SK-N-MC (cell line): ENCODE measurements at regions not wholly inside any gene's neighbourhood (a gene's known extent, or its start where the extent isn't known, plus 50 kb on each side); places are given as distances from the start of the nearest gene placed in this dataset.

Source experiments
- DNase-seq: peaks from one replicate; pipeline ENCODE4 v3.0.0-alpha.2; 2011; ENCODE audit warnings: low read depth, low spot score
- H3K27ac ChIP-seq: fragments of 200-600 bp; sonication (generic); 2 replicates; pipeline ENCODE4 v1.5.1; 2016; ENCODE audit warnings: mixed run types
- H3K36me3 ChIP-seq: fragments of 200-600 bp; sonication (generic); 2 replicates; pipeline ENCODE4 v1.6.1; 2017; ENCODE audit warnings: antibody characterized with exemption, low read length, mixed read lengths; ENCODE audit not compliant: insufficient read depth
- H3K4me3 ChIP-seq: fragments of 200-600 bp; sonication (generic); 2 replicates; pipeline ENCODE4 v1.5.1; 2016
- H3K9ac ChIP-seq: fragments of 200-600 bp; sonication (generic); 2 replicates; pipeline ENCODE4 v1.8.0; 2017; ENCODE audit warnings: mixed run types, mixed read lengths; ENCODE audit not compliant: insufficient read length
- H3K9me3 ChIP-seq: fragments of 200-600 bp; sonication (generic); 2 replicates; pipeline ENCODE4 v1.6.1; 2017; ENCODE audit warnings: low read depth, mild to moderate bottlenecking, antibody characterized with exemption, low read length, moderate library complexity, mixed read lengths
- EZH2 ChIP-seq: fragments of 200-600 bp; sonication (generic); IDR thresholded peaks from one replicate; pipeline ENCODE4 v1.6.1; 2017; ENCODE audit warnings: antibody characterized with exemption
- FOXP2 ChIP-seq: optimal IDR thresholded peaks from 2 replicates; pipeline ENCODE3; 2011; ENCODE audit warnings: mild to moderate bottlenecking, moderate library complexity; ENCODE audit not compliant: insufficient read depth; ENCODE audit errors: extremely low read length, control extremely low read depth
- POLR2AphosphoS5 ChIP-seq: IDR thresholded peaks from 2 replicates; pipeline ENCODE4 v1.6.1; 2012; ENCODE audit warnings: mild to moderate bottlenecking, low read depth, low read length, borderline replicate concordance

DNA sequence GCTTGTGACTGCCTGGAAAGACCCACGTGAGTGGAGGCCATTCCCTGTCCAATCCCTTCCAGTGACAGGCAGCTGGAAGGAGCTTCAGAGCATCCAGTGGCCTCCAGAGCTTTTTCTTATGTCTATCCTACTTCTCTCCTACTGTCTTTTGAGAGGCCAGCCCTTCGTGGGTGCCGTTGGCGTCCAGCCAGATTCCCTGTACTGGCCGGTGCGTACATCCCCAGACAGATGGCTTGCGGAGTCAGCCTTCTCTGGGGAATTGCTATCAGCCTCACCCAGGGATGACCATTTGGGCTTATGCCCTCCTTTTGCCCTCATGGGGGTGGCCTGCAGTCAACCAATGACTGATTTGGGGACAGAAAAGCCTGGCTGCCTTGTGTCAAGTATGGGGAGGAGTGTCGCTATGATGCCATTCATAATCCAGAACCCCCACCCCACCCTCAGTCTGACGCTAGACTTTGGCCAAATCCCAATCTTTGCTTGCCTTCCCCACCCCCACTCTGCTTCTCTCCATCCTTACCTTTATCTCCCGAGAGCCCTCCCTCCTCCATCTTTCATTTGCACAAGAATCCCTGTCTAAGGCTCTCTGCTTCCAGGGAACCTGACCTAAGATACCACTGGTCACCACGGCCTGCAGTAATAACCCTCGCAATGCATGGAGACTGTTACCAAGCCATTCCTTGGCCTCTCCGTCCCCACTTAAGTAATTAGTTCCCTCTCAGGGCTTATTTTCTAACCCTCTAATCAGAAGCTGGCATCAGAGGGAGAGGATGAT, 150.3 kb upstream of the BCOR start:
- H3K9me3 ChIP-seq = no peaks in the 10 kb centered on the region
- no peaks in the 10 kb centered on the region for H3K36me3 ChIP-seq
- no peak for DNase-seq
- H3K27ac ChIP-seq = no peak overlapping the region
- H3K9ac ChIP-seq = no peak overlapping the region
- no peak overlapping the region for H3K4me3 ChIP-seq
- TF ChIP-seq EZH2 = no peak
- TF ChIP-seq POLR2AphosphoS5 = no peak
- TF ChIP-seq FOXP2 = no peak

DNA sequence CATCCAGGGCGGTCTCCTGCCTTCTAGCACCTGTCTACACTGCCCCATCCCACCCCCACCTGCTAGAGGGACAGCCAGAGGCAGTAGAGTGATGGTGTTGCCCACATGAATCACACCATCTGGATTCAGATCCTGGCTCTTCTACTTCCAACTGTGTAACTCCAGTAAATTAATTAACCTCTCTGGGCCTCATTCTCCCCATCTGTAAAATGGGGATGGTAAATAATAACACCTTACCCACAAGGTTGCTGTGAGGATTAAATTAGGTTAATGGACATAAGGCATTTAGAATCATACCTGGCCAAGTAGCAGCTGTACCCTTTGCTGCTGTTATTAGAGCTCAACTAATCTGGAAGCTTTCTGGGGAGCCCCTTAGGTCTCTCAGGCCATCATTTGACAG, 149.6 kb upstream of the BCOR start:
- Histone ChIP-seq H3K27ac (no peak overlapping the region), H3K9ac (no peak overlapping the region)

DNA sequence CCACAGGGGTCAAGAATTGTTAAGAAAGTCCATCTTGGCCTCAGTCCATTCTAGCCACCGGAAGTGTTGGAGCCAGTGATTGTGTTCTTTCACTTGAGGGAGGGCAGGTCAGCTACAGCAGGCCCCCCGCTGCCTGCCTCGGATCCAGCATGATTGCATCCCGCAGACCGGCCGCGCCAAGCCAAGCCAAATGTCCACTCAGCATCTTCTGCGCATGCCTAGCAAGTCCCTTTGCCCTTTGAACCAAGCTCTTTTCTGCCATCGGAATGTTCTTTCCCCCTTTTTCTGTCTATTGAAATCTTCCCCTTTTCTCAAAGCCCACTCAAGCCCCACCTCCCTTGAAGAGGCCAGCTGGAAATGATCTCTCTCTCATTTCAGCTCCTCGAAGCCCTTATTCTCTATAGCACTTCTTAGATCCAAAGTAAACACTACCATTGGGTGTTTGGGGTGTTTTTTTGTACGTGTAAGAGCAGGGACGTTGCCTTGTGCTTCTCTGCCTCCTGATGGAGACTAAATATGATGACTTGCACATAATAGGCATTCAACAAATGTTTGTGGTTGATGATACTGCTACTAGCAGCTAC, 147.8 kb upstream of the BCOR start:
- no peak for DNase-seq
- Histone ChIP-seq H3K36me3 (no peaks in the 10 kb centered on the region), H3K4me3 (no peak overlapping the region), H3K9me3 (no peaks in the 10 kb centered on the region), H3K27ac (no peak overlapping the region), H3K9ac (no peak overlapping the region)
- TF ChIP-seq EZH2 (no peak), FOXP2 (no peak), POLR2AphosphoS5 (no peak)

More for the DNA sequence above, 149.6 kb upstream of the BCOR start:
- TF ChIP-seq FOXP2 = no peak
- TF ChIP-seq POLR2AphosphoS5 = no peak
- no peak for TF ChIP-seq EZH2
- DNase-seq = no peak
- Histone ChIP-seq H3K36me3 (no peaks in the 10 kb centered on the region), H3K9me3 (no peaks in the 10 kb centered on the region), H3K4me3 (no peak overlapping the region)

DNA sequence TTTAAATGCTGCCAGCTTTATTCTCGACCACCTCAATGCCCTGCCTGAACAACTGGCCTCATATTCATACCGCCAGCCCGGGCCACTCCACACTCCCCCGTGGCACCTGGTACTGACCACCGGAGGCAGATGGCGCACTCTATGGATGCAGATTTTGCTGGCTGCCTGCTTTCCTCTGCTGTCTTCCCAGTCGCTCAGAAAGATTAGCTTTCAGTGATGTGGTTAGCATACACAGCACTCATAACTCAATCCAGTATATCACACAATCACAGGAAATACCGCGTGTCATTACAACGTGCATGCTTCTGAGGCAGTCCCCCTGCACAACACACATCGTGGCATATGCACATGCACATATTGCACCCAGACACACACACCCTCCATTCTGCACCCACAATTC, 147.2 kb upstream of the BCOR start:
- no peak for DNase-seq
- H3K4me3 ChIP-seq = no peak overlapping the region

DNA sequence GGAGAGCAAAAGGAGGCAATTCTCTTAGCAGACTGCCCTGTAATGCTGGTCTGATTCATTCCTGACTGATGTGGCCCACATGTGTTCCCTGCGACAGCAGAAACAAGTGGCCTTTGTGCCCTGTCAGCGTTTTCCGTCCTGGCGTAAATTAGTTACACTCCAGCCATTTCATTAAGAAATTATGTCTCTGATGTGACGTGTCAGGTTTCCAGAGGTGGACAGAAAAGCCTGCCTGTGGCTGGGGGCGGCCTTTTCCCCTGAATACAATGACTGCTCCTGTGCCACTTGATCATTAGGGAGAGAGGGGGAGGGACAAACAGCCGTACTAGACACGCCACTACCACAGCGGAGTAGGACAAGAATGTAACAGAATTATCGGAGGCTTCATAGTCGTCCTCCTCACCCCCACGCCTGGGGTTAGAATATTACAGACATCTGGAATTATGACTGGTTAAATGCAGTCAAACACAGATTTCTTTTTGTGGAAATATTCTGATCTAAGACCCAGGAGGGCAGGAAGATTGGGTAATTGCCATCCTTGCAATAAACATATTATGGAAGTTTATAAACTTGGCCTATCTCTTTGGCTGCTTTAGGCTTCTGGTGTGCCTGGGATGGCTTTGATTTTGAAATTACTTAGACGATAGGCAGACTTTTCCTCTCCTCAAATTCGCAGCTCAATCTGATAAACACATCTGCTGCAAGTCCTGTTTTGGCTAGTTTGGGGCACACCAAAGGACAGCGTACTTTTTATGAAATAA, 146.2 kb upstream of the BCOR start:
- H3K9ac ChIP-seq = no peak overlapping the region
- H3K4me3 ChIP-seq = peak overlapping the region; percentile 40; the same call in 1 of the 2 replicates
- peak overlapping the region; percentile 67 for H3K27ac ChIP-seq
- TF ChIP-seq FOXP2 (no peak), EZH2 (no peak), POLR2AphosphoS5 (no peak)
- H3K9me3 ChIP-seq = no peaks in the 10 kb centered on the region
- DNase-seq = no peak
- H3K36me3 ChIP-seq = no peaks in the 10 kb centered on the region

More for the DNA sequence above, 147.2 kb upstream of the BCOR start:
- Histone ChIP-seq H3K36me3 (no peaks in the 10 kb centered on the region), H3K9me3 (no peaks in the 10 kb centered on the region), H3K27ac (no peak overlapping the region), H3K9ac (no peak overlapping the region)
- TF ChIP-seq EZH2 (no peak), POLR2AphosphoS5 (no peak), FOXP2 (no peak)

DNA sequence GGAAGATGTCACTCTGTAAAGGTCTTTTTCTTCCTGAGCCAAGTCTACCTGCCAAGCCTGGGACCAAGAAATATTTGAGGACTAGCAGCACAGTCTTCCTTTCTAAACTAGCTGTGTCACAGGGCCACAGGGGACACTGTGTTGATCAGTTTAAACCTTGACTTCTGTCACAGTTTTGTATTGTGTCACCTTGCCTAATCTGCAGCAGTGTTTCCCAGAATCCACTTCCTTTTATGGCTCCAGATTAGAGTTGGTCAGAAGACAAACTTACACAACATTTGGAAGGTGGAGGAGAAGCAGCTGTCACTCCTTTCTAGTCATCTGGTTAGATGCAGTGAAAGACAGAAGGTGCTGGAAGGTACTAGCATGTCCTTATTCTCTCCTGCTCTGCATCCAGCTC, 143.1 kb upstream of the BCOR start:
- no peak for TF ChIP-seq POLR2AphosphoS5
- no peak for TF ChIP-seq FOXP2
- no peak for TF ChIP-seq EZH2
- Histone ChIP-seq H3K36me3 (no peaks in the 10 kb centered on the region), H3K27ac (no peak overlapping the region), H3K9ac (no peak overlapping the region), H3K9me3 (no peaks in the 10 kb centered on the region), H3K4me3 (no peak overlapping the region)
- no peak for DNase-seq

DNA sequence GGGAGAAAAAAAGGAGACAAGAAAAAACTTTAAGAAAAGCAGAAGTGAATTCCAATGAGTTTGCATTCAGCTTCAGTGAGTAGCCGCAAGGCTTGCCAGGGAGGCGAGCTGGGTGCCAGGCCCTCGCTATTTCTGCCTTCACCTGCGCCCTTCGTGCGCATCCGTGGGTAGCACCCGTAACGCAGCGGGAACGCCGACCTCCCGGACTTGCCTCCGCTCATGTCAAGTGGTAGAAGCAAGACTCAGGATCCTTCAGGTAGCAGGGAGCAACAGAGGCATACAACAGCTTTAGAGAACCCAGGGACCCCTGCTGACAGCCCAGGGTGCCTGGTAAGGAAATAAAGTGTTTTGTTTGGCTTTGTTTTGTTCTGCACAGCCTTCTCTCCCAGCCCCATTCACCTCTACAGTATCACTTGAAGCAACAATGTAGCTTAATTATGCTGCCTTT, 140.0 kb upstream of the BCOR start:
- no peak overlapping the region for H3K9ac ChIP-seq
- no peaks in the 10 kb centered on the region for H3K9me3 ChIP-seq
- no peak for DNase-seq
- H3K36me3 ChIP-seq = no peaks in the 10 kb centered on the region
- H3K4me3 ChIP-seq = no peak overlapping the region
- no peak overlapping the region for H3K27ac ChIP-seq
- TF ChIP-seq POLR2AphosphoS5 = no peak
- no peak for TF ChIP-seq FOXP2
- no peak for TF ChIP-seq EZH2

DNA sequence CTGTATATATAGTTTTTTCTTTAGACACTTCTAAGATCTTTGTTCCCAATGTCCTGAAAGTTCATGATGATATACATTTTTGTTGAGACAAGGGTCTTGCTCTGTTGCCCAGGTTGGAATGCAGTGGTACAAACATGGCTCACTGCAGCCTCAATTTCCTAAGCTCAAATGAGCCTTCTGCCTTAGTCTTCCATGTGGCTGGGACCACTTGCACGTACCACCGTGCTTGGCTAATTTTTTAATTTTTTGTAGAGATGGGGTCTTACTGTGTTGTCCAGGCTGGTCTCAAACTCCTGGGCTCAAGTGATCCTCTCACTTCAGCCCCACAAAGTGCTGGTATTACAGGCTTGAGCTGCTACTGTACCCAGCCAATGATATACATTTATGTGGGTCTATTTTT, 132.9 kb upstream of the BCOR start:
- TF ChIP-seq POLR2AphosphoS5 (no peak), EZH2 (no peak), FOXP2 (no peak)

More for the DNA sequence above, 132.9 kb upstream of the BCOR start:
- Histone ChIP-seq H3K36me3 (no peaks in the 10 kb centered on the region), H3K27ac (no peak overlapping the region), H3K9ac (no peak overlapping the region), H3K9me3 (no peaks in the 10 kb centered on the region), H3K4me3 (no peak overlapping the region)
- no peak for DNase-seq
